Stimulated activated CD4-positive, alpha-beta T cell treated with anti-CD3 and anti-CD28 coated beads, Interleukin-12 subunit alpha, Interleukin-12 subunit beta, amount 100 ng/mL, for 24 hours (primary cell): ENCODE measurements at regions not wholly inside any gene's neighbourhood (a gene's known extent, or its start where the extent isn't known, plus 50 kb on each side); places are given as distances from the start of the nearest gene placed in this dataset.

Experiments used
- DNase-seq, 2 experiments: peaks; one replicate each; pipeline ENCODE4 v3.0.0-alpha.2; 2020; ENCODE audit warnings: low read depth in 2 of 2

DNA sequence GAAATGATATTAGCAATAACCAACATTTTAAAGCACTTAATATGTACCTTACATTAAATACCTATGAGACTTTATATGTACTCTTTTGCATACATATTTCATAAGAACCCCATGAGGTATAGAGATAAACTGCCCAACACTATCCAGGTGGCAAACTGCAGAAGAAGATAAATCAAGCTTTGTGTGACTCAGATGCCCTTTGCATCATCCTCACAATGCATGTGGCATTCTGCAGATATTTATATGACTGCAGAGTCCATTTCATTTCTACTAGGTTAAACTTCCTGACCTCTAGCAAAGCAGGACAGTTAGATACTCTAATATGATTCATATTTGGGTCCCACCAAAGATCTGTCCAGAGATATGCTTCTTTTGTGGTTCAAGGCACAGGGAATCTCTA lies 85.6 kb upstream of the RASGEF1B start:
- DNase-seq: no peak

- DNase-seq: no peak
Observed at GRCh38 chr4:81555489-81555888, 83.8 kb upstream of the RASGEF1B start.

DNA sequence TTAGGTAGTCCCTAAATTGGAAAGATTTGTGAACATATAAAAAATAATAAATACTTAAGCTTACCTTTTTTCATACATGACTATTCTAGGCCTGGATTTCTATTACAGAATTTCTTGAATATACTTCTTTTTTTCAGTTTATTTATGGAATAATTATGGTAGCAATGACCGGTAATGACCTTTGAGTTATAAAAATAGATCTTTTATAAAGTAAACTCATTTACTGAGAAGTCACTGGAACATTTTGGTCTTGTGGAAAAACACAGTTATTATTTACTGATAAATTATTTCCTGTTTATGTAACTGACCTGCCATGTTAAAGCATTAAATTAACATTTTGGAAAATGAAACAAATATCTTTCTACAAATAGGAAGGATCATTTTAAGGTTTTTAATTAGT lies 80.4 kb upstream of the RASGEF1B start:
- no peak for DNase-seq

- no peak for DNase-seq
Observed at GRCh38 chr4:81550388-81550859, 78.7 kb upstream of the RASGEF1B start.

DNA sequence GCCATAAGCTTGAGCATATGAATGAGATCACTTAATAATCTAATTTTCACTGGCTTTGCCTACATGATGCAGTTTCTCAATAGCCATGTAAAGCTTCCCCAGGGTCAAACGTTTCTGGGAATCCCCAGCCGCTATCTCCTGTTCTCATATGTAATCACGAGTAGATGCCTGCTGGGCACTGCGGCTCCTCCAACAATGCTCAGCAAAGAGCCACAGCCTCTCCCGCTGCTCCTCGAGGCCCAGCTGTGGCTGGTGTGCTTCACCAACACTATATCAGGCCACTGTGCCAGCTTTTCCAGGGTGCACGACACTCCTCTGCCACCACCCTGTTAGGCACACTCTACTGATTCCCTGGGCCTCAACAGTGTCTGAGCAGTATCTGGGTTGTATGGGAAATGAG lies 78.3 kb upstream of the RASGEF1B start:
- DNase-seq: no peak

DNA sequence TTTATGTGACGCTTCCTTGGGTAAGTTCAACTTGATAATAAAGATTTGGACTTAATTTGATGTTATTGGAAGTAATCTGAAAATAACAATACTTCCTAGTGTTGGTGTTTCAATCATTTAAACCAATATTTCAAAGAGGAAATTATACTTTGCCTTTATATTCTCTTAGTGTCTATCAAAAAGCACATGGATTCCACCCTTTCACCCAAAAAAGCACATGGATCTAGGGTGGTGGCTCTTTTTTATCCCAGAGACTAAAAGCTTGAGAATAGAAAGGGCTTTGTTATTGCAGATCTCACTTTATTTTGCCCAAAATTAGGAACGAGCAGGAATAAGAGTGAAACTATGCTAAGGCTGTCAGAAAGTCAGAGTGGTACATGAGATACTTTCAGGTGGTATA lies 75.1 kb upstream of the RASGEF1B start:
- DNase-seq: no peak

DNA sequence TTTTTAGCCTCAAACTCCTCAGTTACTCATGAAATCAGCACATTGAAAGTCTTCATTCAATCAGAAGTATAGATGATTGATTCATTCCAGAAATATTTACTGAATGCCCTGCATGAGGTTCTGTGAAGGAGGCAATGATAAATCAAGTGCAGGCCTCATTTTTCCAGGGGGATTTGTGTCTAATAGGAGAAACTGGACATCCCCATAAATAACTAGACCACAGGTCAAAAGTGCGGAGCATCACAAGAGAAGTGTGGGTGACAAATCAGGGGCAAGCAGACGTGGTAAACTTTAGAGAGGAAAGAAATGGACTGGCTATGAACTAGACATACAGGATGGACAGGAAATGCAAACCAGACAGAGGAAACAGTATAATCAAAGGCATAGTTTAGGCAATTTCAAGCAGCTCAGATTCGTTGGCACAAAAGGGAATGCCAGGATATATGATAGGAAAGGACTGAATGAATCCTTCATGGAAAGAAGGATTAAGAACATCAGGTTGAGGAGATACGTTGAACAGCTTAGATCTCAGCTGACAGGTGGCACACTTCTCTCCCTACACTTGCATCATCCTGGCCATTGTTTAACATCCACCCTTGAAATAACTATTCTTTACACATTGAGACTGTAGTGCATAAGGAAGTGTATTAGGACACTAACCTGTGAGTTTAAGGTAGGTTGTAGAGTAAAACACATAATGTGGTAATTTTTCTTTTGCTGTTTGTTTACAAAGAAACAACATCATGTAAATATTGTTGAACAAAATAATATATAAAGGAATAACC lies 69.6 kb upstream of the RASGEF1B start:
- no peak for DNase-seq

- no peak for DNase-seq
Observed at GRCh38 chr4:81538716-81539427, 67.2 kb upstream of the RASGEF1B start.

- no peak for DNase-seq
Observed at GRCh38 chr4:81531410-81531809, 59.7 kb upstream of the RASGEF1B start.

DNA sequence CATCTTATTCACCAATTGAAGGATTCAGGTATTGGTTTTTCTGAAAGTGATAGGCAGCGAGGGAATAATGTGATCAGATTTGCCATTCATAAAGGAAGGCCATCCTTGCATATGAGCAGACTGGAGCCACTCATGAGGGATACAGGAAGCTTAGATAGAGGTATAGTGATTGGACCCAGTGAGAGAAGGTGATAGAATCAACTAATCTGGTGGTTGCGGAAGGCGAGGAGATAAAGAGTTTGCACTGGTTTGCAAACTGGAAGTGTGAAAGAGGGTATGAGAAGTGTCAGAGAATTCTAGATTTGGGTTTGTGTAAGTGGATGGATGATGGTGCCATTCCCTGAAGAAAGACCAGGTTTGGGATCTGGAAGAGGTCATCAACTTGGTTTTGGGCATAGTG lies 57.3 kb upstream of the RASGEF1B start:
- DNase-seq: no peak

DNA sequence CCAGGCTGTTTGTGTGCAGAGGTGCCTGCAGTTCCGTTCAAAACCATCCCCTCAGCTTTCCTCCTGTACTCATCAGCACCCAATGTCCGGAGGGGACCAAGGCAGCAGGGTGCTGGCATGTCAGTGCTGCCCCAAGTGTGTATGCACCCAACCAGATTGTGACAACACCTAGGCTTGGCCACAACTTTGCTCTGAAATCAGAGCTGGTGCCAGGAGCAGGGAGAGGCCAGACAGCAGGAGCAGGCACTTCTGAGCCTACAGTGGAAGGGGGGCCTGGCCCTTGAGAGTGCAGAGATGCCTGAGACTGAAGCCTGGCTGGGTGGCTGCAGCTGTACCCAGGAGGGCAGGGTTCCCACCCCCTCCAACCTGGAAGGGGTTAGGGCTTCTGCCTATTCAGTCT lies 56.5 kb upstream of the RASGEF1B start:
- no peak for DNase-seq

GRCh38 chr4:81527709-81528108 lies 56.0 kb upstream of the RASGEF1B start:
- DNase-seq: no peak

DNA sequence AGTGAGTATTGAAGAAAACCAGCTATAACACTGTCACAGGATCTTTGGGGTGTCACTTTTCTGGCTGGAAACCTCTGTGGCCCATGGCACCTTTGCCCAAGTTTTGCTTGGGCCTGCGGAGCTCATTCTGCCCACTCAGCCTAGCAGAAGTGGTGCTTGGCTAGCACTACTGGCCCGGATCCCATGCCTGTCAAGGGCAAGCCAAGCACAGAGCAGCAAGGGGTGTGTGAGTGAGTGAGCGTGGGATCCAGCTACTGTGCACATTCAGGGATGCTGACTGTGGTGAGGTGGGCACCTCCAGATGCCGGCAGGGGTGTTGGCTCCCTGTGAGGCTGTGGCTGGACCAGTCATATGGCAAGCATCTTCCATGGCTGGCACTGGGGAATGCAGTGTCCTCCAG lies 55.4 kb upstream of the RASGEF1B start:
- DNase-seq: no peak

GRCh38 chr4:81526706-81527105 lies 55.0 kb upstream of the RASGEF1B start:
- DNase-seq: no peak

DNA sequence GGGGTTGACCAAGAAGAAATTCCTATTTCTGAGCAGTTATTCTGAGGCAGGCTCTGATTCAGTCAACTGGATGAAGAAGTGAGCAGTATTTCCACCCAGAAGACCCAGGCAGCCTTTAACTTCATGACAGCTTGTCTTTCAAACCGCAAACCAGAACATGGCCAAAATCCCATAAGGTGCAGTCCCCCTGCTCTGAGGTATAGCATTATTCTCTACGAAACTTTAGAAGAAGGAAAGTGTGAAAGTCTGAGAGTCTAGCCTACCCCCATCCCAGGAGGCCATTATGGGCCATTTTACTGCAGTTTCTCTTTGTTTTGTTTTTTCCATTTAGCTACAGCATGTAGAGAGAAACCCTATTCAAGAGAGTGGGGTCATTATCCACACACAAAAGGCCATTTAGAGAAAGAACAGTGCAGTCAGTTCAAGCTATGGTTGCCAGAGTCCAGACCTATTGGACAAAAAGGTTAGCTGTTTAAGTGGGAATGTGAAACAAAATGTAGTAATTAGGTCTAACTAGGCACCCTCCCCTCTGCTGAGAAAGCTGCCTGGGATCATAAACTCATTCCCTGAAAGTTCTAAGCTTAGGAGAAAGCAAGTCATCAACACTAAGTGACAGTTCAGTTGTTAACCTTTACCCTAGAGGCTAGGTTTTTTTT lies 52.1 kb upstream of the RASGEF1B start:
- DNase-seq: no peak

GRCh38 chr4:81522711-81523110 lies 51.0 kb upstream of the RASGEF1B start:
- DNase-seq: no peak

GRCh38 chr4:81521708-81522107 lies 50.0 kb upstream of the RASGEF1B start:
- DNase-seq: no peak
